ENCODE measurements at regions not wholly inside any gene's neighbourhood (a gene's known extent, or its start where the extent isn't known, plus 50 kb on each side); places are given as distances from the start of the nearest gene placed in this dataset.

GRCh38 chr4:117678861-117679260 lies 355.4 kb upstream of the NDST3 start:
- BruUV-seq (replicated peaks) = no TSS peak
- Histone ChIP-seq H2AFZ (ENCODE audit: low read depth, low read length) (no peak overlapping the region), H3K9me1 (replicated peaks; ENCODE audit: control insufficient read depth, extremely low read depth, insufficient read depth, low read length) (no peaks in the 10 kb centered on the region), H3K4me1 (ENCODE audit: control insufficient read depth, extremely low read depth, insufficient read depth, low read length) (no peaks in the 10 kb centered on the region), H3K27ac (ENCODE audit: insufficient read depth, low read depth, low read length) (no peak overlapping the region), H4K20me1 (replicated peaks; ENCODE audit: control insufficient read depth, extremely low read depth, insufficient read depth, low read length) (no peaks in the 10 kb centered on the region), H3K79me2 (ENCODE audit: control insufficient read depth, insufficient read depth, low read length) (no peaks in the 10 kb centered on the region), H3K36me3 (ENCODE audit: control insufficient read depth in 2 of 2, extremely low read depth in 1 of 2, insufficient read depth in 2 of 2, low read length in 2 of 2) (no peaks in the 10 kb centered on the region), H3K9me3 (replicated peaks; ENCODE audit: control insufficient read depth, insufficient read depth, low read length) (no peaks in the 10 kb centered on the region), H3K27me3 (ENCODE audit: control insufficient read depth in 2 of 2, insufficient read depth in 2 of 2, low read length in 2 of 2) (no peaks in the 10 kb centered on the region), H3K4me2 (ENCODE audit: insufficient read depth, low read length) (no peak overlapping the region), H3K4me3 (replicated peaks in 1 of 3; ENCODE audit: insufficient read depth in 1 of 3, low read depth in 1 of 3, low read length in 3 of 3) (no peak overlapping the region), H3K9ac (replicated peaks; ENCODE audit: extremely low read depth, insufficient read depth, low read length) (no peak overlapping the region)
- FAIRE-seq (no peak), DNase-seq (ENCODE audit: low read depth, low spot score) (no peak)
- ChIA-PET CTCF (no interaction called here), POLR2A (no interaction called here)
- intact Hi-C loops (cut with micrococcal nuclease) = no loop called here
- dilution Hi-C loops (cut with MboI; ENCODE audit: extremely low pct_ligation_motif_present, low sequenced_read_pairs) = no loop called here
- TF ChIP-seq POLR2A (IDR thresholded peaks at IDR 0.05; ENCODE audit: low read depth, low read length) (no peak), POLR2AphosphoS5 (IDR thresholded peaks at IDR 0.05; ENCODE audit: insufficient read depth, low read depth, low read length) (no peak), EZH2 (IDR thresholded peaks at IDR 0.05; ENCODE audit: borderline replicate concordance, low read depth, low read length, severe bottlenecking) (no peak), JUN (IDR thresholded peaks at IDR 0.05; ENCODE audit: borderline replicate concordance, insufficient read depth, insufficient read length, low read depth) (no peak), MYC (IDR thresholded peaks at IDR 0.05; ENCODE audit: low read depth, low read length) (no peak), FOS (IDR thresholded peaks at IDR 0.05; ENCODE audit: borderline replicate concordance, insufficient read depth, low read length) (no peak), GATA2 (IDR thresholded peaks at IDR 0.05; ENCODE audit: insufficient read depth, insufficient read length, low read depth, low read length) (no peak), MAX (IDR thresholded peaks at IDR 0.05; ENCODE audit: insufficient read depth, insufficient read length) (no peak)

- CTCF ChIA-PET = no interaction called here
- H3K4me1 ChIP-seq (ENCODE audit: control insufficient read depth, extremely low read depth, insufficient read depth, low read length) = no peaks in the 10 kb centered on the region
- no peaks in the 10 kb centered on the region for H3K36me3 ChIP-seq (ENCODE audit: control insufficient read depth in 2 of 2, extremely low read depth in 1 of 2, insufficient read depth in 2 of 2, low read length in 2 of 2)
- no peaks in the 10 kb centered on the region for H3K27me3 ChIP-seq (ENCODE audit: control insufficient read depth in 2 of 2, insufficient read depth in 2 of 2, low read length in 2 of 2)
- intact Hi-C loops (cut with micrococcal nuclease) = no loop called here
- no peaks in the 10 kb centered on the region for H4K20me1 ChIP-seq (replicated peaks; ENCODE audit: control insufficient read depth, extremely low read depth, insufficient read depth, low read length)
- dilution Hi-C loops (cut with MboI; ENCODE audit: extremely low pct_ligation_motif_present, low sequenced_read_pairs) = no loop called here
- DNase-seq (ENCODE audit: low read depth, low spot score) (no peak), FAIRE-seq (no peak)
- no peaks in the 10 kb centered on the region for H3K79me2 ChIP-seq (ENCODE audit: control insufficient read depth, insufficient read depth, low read length)
- no TSS peak for BruUV-seq (replicated peaks)
- no peak overlapping the region for H3K4me2 ChIP-seq (ENCODE audit: insufficient read depth, low read length)
- no peak overlapping the region for H3K27ac ChIP-seq (ENCODE audit: insufficient read depth, low read depth, low read length)
- H3K9me3 ChIP-seq (replicated peaks; ENCODE audit: control insufficient read depth, insufficient read depth, low read length) = no peaks in the 10 kb centered on the region
- no peak overlapping the region for H3K9ac ChIP-seq (replicated peaks; ENCODE audit: extremely low read depth, insufficient read depth, low read length)
- H3K9me1 ChIP-seq (replicated peaks; ENCODE audit: control insufficient read depth, extremely low read depth, insufficient read depth, low read length) = no peaks in the 10 kb centered on the region
- TF ChIP-seq POLR2AphosphoS5 (IDR thresholded peaks at IDR 0.05; ENCODE audit: insufficient read depth, low read depth, low read length) (no peak), FOS (IDR thresholded peaks at IDR 0.05; ENCODE audit: borderline replicate concordance, insufficient read depth, low read length) (no peak), GATA2 (IDR thresholded peaks at IDR 0.05; ENCODE audit: insufficient read depth, insufficient read length, low read depth, low read length) (no peak), MAX (IDR thresholded peaks at IDR 0.05; ENCODE audit: insufficient read depth, insufficient read length) (no peak), POLR2A (IDR thresholded peaks at IDR 0.05; ENCODE audit: low read depth, low read length) (no peak), EZH2 (IDR thresholded peaks at IDR 0.05; ENCODE audit: borderline replicate concordance, low read depth, low read length, severe bottlenecking) (no peak), CTCF (IDR thresholded peaks at IDR 0.05; ENCODE audit: extremely low read depth in 1 of 2, insufficient read depth in 1 of 2, low read depth in 1 of 2, low read length in 2 of 2) (no peak), MYC (IDR thresholded peaks at IDR 0.05; ENCODE audit: low read depth, low read length) (no peak), JUN (IDR thresholded peaks at IDR 0.05; ENCODE audit: borderline replicate concordance, insufficient read depth, insufficient read length, low read depth) (no peak)
- no peak overlapping the region for H2AFZ ChIP-seq (ENCODE audit: low read depth, low read length)
- H3K4me3 ChIP-seq (replicated peaks in 1 of 3; ENCODE audit: insufficient read depth in 1 of 3, low read depth in 1 of 3, low read length in 3 of 3) = no peak overlapping the region
- POLR2A ChIA-PET = no interaction called here
Observed at GRCh38 chr4:117691572-117692351, 342.5 kb upstream of the NDST3 start.
